Panc1 (cell line): ENCODE measurements at regions not wholly inside any gene's neighbourhood (a gene's known extent, or its start where the extent isn't known, plus 50 kb on each side); places are given as distances from the start of the nearest gene placed in this dataset.

ENCODE experiments used
- CTCF ChIP-seq: fragments of 450-650 bp; IDR thresholded peaks from 2 replicates; pipeline ENCODE4 v1.5.1; 2017; ENCODE audit warnings: mild to moderate bottlenecking
- POLR2AphosphoS5 ChIP-seq: IDR thresholded peaks from 2 replicates; pipeline ENCODE4 v1.6.1; 2012; ENCODE audit warnings: mild to moderate bottlenecking, low read depth, low read length, moderate library complexity
- REST ChIP-seq, 2 experiments: IDR thresholded peaks; 2 replicates each; pipeline ENCODE4 v1.6.1; 2011 to 2012; ENCODE audit warnings: low read depth in 2 of 2, control low read depth in 1 of 2, low read length in 1 of 2, mild to moderate bottlenecking in 1 of 2, moderate library complexity in 1 of 2; ENCODE audit not compliant: insufficient read depth in 1 of 2
- SIN3A ChIP-seq: IDR thresholded peaks from 2 replicates; pipeline ENCODE4 v1.6.1; 2012; ENCODE audit warnings: low read depth, mild to moderate bottlenecking, low read length, moderate library complexity, borderline replicate concordance; ENCODE audit not compliant: insufficient read depth
- TCF7L2 ChIP-seq: IDR thresholded peaks from 2 replicates; pipeline ENCODE4 v1.6.1; 2011; ENCODE audit warnings: mild to moderate bottlenecking, low read depth, low read length, inconsistent platforms

GRCh38 chr1:112075566-112075965 lies 86.1 kb upstream of the KCND3 start:
- TF ChIP-seq CTCF (no peak), POLR2AphosphoS5 (no peak), REST (IDR thresholded peaks at IDR 0.05; ENCODE audit: insufficient read depth in 1 of 2, low read depth in 2 of 2, low read length in 1 of 2) (no peak), TCF7L2 (no peak), SIN3A (no peak)
